ENCODE measurements at regions not wholly inside any gene's neighbourhood (a gene's known extent, or its start where the extent isn't known, plus 50 kb on each side); places are given as distances from the start of the nearest gene placed in this dataset.

DNA sequence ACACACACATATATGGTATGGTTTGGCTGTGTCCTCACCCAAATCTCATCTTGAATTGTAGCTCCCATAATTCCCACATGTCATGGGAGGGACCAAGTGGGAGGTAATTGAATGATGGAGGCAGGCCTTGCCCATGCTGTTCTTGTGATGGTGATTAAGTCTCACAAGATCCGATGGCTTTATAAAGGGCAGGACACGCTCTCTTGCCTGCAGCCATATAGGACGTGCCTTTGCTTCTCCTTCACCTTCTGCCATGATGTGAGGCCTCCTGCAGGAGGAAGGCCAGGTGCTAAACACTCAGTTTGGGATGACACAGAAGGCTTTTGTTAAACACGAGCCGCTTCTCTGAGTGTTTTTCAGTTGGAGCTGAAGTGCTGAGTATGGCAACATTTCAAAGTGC lies 205.3 kb upstream of the KLF6 start:
- Histone ChIP-seq H3F3A (ENCODE audit: insufficient read depth, low read depth) (no peaks in the 10 kb centered on the region), H2AFZ (no peak overlapping the region), H4K20me1 (ENCODE audit: insufficient read depth) (no peaks in the 10 kb centered on the region), H3K9me3 (ENCODE audit: insufficient read depth, low read depth) (no peaks in the 10 kb centered on the region), H3K9me2 (ENCODE audit: insufficient read depth) (no peaks in the 10 kb centered on the region), H3K36me3 (ENCODE audit: low read depth) (no peaks in the 10 kb centered on the region), H3K27ac (no peak overlapping the region), H3K4me1 (replicated peaks; ENCODE audit: insufficient read depth) (no peaks in the 10 kb centered on the region), H3K27me3 (ENCODE audit: insufficient read depth, low read depth) (no peaks in the 10 kb centered on the region), H3K4me2 (no peak overlapping the region), H3K4me3 (no peak overlapping the region), H3K79me2 (ENCODE audit: low read depth) (no peaks in the 10 kb centered on the region)
- DNase-seq, result no peak
- TF ChIP-seq, protein P1, sequence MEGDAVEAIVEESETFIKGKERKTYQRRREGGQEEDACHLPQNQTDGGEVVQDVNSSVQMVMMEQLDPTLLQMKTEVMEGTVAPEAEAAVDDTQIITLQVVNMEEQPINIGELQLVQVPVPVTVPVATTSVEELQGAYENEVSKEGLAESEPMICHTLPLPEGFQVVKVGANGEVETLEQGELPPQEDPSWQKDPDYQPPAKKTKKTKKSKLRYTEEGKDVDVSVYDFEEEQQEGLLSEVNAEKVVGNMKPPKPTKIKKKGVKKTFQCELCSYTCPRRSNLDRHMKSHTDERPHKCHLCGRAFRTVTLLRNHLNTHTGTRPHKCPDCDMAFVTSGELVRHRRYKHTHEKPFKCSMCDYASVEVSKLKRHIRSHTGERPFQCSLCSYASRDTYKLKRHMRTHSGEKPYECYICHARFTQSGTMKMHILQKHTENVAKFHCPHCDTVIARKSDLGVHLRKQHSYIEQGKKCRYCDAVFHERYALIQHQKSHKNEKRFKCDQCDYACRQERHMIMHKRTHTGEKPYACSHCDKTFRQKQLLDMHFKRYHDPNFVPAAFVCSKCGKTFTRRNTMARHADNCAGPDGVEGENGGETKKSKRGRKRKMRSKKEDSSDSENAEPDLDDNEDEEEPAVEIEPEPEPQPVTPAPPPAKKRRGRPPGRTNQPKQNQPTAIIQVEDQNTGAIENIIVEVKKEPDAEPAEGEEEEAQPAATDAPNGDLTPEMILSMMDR (conservative IDR thresholded peaks at IDR 0.05), result no peak
- TF ChIP-seq EZH2 (IDR thresholded peaks at IDR 0.05; ENCODE audit: low read depth), result no peak
- ChIA-PET CTCF (no interaction called here), POLR2A (ENCODE audit: unreplicated experiment) (no interaction called here)
- BruUV-seq (replicated peaks), result no TSS peak
- intact Hi-C loops (cut with micrococcal nuclease; ENCODE audit: unreplicated experiment), result no loop called here

DNA sequence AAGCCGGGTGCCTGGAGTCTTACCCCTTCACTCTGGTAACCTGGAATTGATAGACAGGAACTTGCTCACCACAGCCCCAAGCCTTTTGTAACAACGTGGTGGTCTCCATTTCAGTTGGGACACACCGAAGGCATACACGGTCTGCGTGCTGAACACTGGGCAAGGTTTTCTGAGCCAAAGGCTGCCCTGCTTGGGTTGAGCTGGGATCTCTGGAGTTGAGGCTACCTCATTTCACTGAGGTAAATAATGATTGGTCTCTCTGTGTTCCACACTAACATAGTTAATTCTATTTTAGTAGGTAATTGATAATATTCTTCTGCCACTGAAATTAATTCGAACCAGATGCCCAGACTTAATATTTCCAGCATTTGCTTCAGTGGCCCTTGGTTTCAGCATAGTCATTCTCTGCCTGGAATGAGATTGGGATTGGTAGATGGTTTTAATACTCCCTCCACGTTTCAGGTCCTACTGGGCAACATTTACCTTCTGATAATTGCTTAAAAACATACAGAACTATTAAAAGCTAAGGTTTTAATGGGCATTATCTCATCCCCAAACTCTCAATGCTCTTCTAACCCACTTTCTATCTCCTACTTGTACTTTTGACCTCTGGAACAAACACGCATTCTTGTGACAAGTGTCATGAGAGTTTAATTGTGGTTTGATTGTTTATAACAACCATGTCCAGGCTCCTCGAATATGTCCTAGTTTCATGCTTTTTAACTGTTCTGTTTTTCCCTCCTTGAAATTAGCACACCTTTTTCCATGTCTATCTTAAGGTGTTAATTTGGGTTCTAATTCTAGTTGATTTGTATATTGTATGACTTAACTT lies 202.3 kb upstream of the KLF6 start:
- no peaks in the 10 kb centered on the region for H3K36me3 ChIP-seq (ENCODE audit: low read depth)

DNA sequence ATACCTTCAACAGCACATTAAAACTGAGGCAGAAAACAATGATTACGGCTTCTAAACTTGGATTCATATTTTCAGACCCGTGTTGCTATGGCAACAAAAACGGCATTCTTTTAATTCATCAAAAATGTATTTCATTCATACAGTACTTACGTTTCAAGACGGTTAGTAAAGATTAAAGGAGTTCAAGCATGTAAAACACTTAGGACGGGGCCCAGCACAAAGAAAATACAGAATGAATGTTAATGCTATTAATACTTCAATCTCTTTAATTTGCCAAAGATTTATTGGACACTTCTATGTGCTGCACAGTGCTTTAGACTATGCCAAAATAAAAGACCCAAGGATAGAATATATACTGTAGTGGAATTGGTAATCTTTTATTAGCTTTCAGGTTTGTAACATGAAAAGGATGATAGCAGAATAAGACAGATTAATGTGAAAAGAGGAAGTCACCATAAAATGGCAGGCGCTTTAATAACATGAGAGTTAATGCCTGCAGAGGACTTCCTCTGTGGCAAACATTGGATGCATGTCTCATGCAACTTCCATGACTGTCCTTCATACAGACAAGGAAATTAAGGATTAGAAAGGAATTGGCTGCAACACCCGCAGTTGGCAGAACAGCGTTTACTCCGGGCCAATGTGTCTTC lies 201.6 kb upstream of the KLF6 start:
- no peak for DNase-seq
- POLR2A ChIA-PET (ENCODE audit: unreplicated experiment), result no interaction called here
- Histone ChIP-seq H2AFZ (no peak overlapping the region), H3K27ac (no peak overlapping the region), H4K20me1 (ENCODE audit: insufficient read depth) (no peaks in the 10 kb centered on the region), H3K36me3 (ENCODE audit: low read depth) (no peaks in the 10 kb centered on the region), H3K27me3 (ENCODE audit: insufficient read depth, low read depth) (no peaks in the 10 kb centered on the region), H3F3A (ENCODE audit: insufficient read depth, low read depth) (no peaks in the 10 kb centered on the region), H3K4me3 (no peak overlapping the region), H3K9me3 (ENCODE audit: insufficient read depth, low read depth) (no peaks in the 10 kb centered on the region), H3K9me2 (ENCODE audit: insufficient read depth) (no peaks in the 10 kb centered on the region), H3K4me2 (no peak overlapping the region), H3K4me1 (replicated peaks; ENCODE audit: insufficient read depth) (no peaks in the 10 kb centered on the region), H3K79me2 (ENCODE audit: low read depth) (no peaks in the 10 kb centered on the region)
- CTCF ChIA-PET, result no interaction called here
- TF ChIP-seq, protein P1 (conservative IDR thresholded peaks at IDR 0.05), result no peak
- no peak for TF ChIP-seq EZH2 (IDR thresholded peaks at IDR 0.05; ENCODE audit: low read depth)
- BruUV-seq (replicated peaks), result no TSS peak
- intact Hi-C loops (cut with micrococcal nuclease; ENCODE audit: unreplicated experiment), result no loop called here

More for the DNA sequence above, 202.3 kb upstream of the KLF6 start:
- H4K20me1 ChIP-seq (ENCODE audit: insufficient read depth), result no peaks in the 10 kb centered on the region
- H3K79me2 ChIP-seq (ENCODE audit: low read depth), result no peaks in the 10 kb centered on the region
- no peak for DNase-seq
- ChIA-PET CTCF (no interaction called here), POLR2A (ENCODE audit: unreplicated experiment) (interaction anchor here (0.7 kb wide), 1 partner anchor 182 kb away, joined by 3 read pairs; no protein-coding TSS in a partner anchor)
- H3K27me3 ChIP-seq (ENCODE audit: insufficient read depth, low read depth), result no peaks in the 10 kb centered on the region
- TF ChIP-seq EZH2 (IDR thresholded peaks at IDR 0.05; ENCODE audit: low read depth), result no peak
- TF ChIP-seq, protein P1 (conservative IDR thresholded peaks at IDR 0.05), result no peak
- H3F3A ChIP-seq (ENCODE audit: insufficient read depth, low read depth), result no peaks in the 10 kb centered on the region
- no peak overlapping the region for H3K4me2 ChIP-seq
- H3K27ac ChIP-seq, result no peak overlapping the region
- intact Hi-C loops (cut with micrococcal nuclease; ENCODE audit: unreplicated experiment), result no loop called here
- BruUV-seq (replicated peaks), result no TSS peak
- no peak overlapping the region for H2AFZ ChIP-seq
- H3K9me3 ChIP-seq (ENCODE audit: insufficient read depth, low read depth), result no peaks in the 10 kb centered on the region
- H3K4me3 ChIP-seq, result no peak overlapping the region
- no peaks in the 10 kb centered on the region for H3K9me2 ChIP-seq (ENCODE audit: insufficient read depth)
- no peaks in the 10 kb centered on the region for H3K4me1 ChIP-seq (replicated peaks; ENCODE audit: insufficient read depth)
